Neural cell (in vitro differentiated cells): ENCODE measurements at regions not wholly inside any gene's neighbourhood (a gene's known extent, or its start where the extent isn't known, plus 50 kb on each side); places are given as distances from the start of the nearest gene placed in this dataset.

Experiments used
- H2AFZ ChIP-seq: fragments of 200-600, 300-800 bp; sonication (generic), shearing (Covaris generic); 2 replicates; pipeline ENCODE4 v1.6.0; 2014; ENCODE audit warnings: low read depth, mild to moderate bottlenecking, antibody characterized with exemption, low read length, moderate library complexity
- H3F3A ChIP-seq: fragments of 200-600 bp; shearing (Covaris generic); 2 replicates; pipeline ENCODE4 v1.6.1; 2016; ENCODE audit warnings: mild to moderate bottlenecking, moderate library complexity, mixed read lengths, antibody characterized with exemption, low read length; ENCODE audit not compliant: insufficient read depth, poor library complexity, severe bottlenecking
- H3K27ac ChIP-seq: fragments of 200-600, 300-800 bp; sonication (generic), shearing (Covaris generic); 2 replicates; pipeline ENCODE4 v1.5.1; 2014; ENCODE audit warnings: mild to moderate bottlenecking, low read length, moderate library complexity
- H3K27me3 ChIP-seq: fragments of 300-800, 200-600 bp; sonication (generic), shearing (Covaris generic); 2 replicates; pipeline ENCODE4 v1.6.0; 2014; ENCODE audit warnings: mild to moderate bottlenecking, low read depth, low read length, moderate library complexity; ENCODE audit not compliant: insufficient read depth
- H3K36me3 ChIP-seq: fragments of 300-800, 200-600 bp; sonication (generic), shearing (Covaris generic); 2 replicates; pipeline ENCODE4 v1.5.1; 2014; ENCODE audit warnings: mild to moderate bottlenecking, antibody characterized with exemption, low read length, moderate library complexity; ENCODE audit not compliant: insufficient read depth
- H3K4me2 ChIP-seq: fragments of 300-800, 200-600 bp; sonication (generic), shearing (Covaris generic); 2 replicates; pipeline ENCODE4 v1.6.0; 2014; ENCODE audit warnings: mild to moderate bottlenecking, low read length
- H3K4me3 ChIP-seq: fragments of 300-800, 200-600 bp; sonication (generic), shearing (Covaris generic); 2 replicates; pipeline ENCODE4 v1.5.1; 2014; ENCODE audit warnings: mild to moderate bottlenecking, low read length, moderate library complexity
- H3K79me2 ChIP-seq: fragments of 200-600 bp; shearing (Covaris generic); replicated peaks from 2 replicates; pipeline ENCODE4 v1.6.0; 2014; ENCODE audit warnings: mild to moderate bottlenecking, low read length, moderate library complexity; ENCODE audit not compliant: insufficient read depth
- H3K9ac ChIP-seq: fragments of 300-800, 200-600 bp; sonication (generic), shearing (Covaris generic); 2 replicates; pipeline ENCODE4 v1.6.1; 2016; ENCODE audit warnings: mild to moderate bottlenecking, low read length, mixed read lengths
- H3K9me2 ChIP-seq: fragments of 200-600 bp; shearing (Covaris generic); 2 replicates; pipeline ENCODE4 v1.6.1; 2016; ENCODE audit warnings: mild to moderate bottlenecking, low read length, mixed read lengths; ENCODE audit not compliant: insufficient read depth
- H3K9me3 ChIP-seq: fragments of 200-600, 300-800 bp; sonication (generic), shearing (Covaris generic); 2 replicates; pipeline ENCODE4 v1.6.1; 2016; ENCODE audit warnings: mild to moderate bottlenecking, mixed run types, low read length, moderate library complexity, mixed read lengths
- H4K20me1 ChIP-seq: fragments of 200-600 bp; shearing (Covaris generic); 2 replicates; pipeline ENCODE4 v1.6.1; 2016; ENCODE audit warnings: mild to moderate bottlenecking, mixed run types; ENCODE audit not compliant: insufficient read depth
- EP300 ChIP-seq: fragments of 450-650 bp; conservative IDR thresholded peaks from 2 replicates; pipeline ENCODE4 v1.6.1; 2014; ENCODE audit warnings: antibody characterized with exemption, mild to moderate bottlenecking, moderate library complexity; ENCODE audit not compliant: poor library complexity, severe bottlenecking
- EZH2 ChIP-seq: fragments of 200-600, 300-800 bp; shearing (Covaris generic), sonication (generic); IDR thresholded peaks from 2 replicates; pipeline ENCODE4 v1.6.1; 2014; ENCODE audit warnings: antibody characterized with exemption, low read length, borderline replicate concordance, mild to moderate bottlenecking; ENCODE audit not compliant: insufficient read depth, poor library complexity, severe bottlenecking
- MXI1 ChIP-seq: fragments of 450-650 bp; conservative IDR thresholded peaks from 2 replicates; pipeline ENCODE4 v1.6.1; 2014; ENCODE audit warnings: antibody characterized with exemption, mild to moderate bottlenecking; ENCODE audit not compliant: poor library complexity, severe bottlenecking
- POLR2AphosphoS5 ChIP-seq: IDR thresholded peaks from 2 replicates; pipeline ENCODE4 v1.6.1; 2012
- RAD21 ChIP-seq: fragments of 450-650 bp; conservative IDR thresholded peaks from 2 replicates; pipeline ENCODE4 v1.6.1; 2014; ENCODE audit warnings: antibody characterized with exemption, mild to moderate bottlenecking, moderate library complexity
- REST ChIP-seq: IDR thresholded peaks from 2 replicates; pipeline ENCODE4 v1.6.1; 2012; ENCODE audit warnings: borderline replicate concordance
- SMC3 ChIP-seq: fragments of 450-650 bp; conservative IDR thresholded peaks from 2 replicates; pipeline ENCODE4 v1.6.1; 2014; ENCODE audit warnings: antibody characterized with exemption, mild to moderate bottlenecking, moderate library complexity; ENCODE audit not compliant: poor library complexity
- TAF1 ChIP-seq: IDR thresholded peaks from 2 replicates; pipeline ENCODE4 v1.6.1; 2012; ENCODE audit warnings: low read depth
- TF ChIP-seq, protein P1 (sequence below): fragments of 450-650 bp; IDR thresholded peaks from 2 replicates; pipeline ENCODE4 v1.5.1; 2014; ENCODE audit warnings: antibody characterized with exemption, mild to moderate bottlenecking, moderate library complexity; ENCODE audit not compliant: poor library complexity, severe bottlenecking

GRCh38 chr13:90834700-90835099 is 512.8 kb upstream of the MIR17HG start:
- Histone ChIP-seq H3K9ac (no peak overlapping the region), H3K9me2 (no peaks in the 10 kb centered on the region), H2AFZ (no peak overlapping the region), H3K4me3 (no peak overlapping the region), H3K4me2 (no peak overlapping the region), H3K9me3 (no peaks in the 10 kb centered on the region), H4K20me1 (no peaks in the 10 kb centered on the region), H3K27me3 (no peaks in the 10 kb centered on the region), H3K79me2 (no peaks in the 10 kb centered on the region), H3K27ac (no peak overlapping the region), H3K36me3 (no peaks in the 10 kb centered on the region), H3F3A (no peaks in the 10 kb centered on the region)
- TF ChIP-seq EZH2 (no peak), REST (no peak), TAF1 (no peak), MXI1 (no peak), SMC3 (no peak), POLR2AphosphoS5 (no peak), EP300 (no peak)
- TF ChIP-seq, protein P1, sequence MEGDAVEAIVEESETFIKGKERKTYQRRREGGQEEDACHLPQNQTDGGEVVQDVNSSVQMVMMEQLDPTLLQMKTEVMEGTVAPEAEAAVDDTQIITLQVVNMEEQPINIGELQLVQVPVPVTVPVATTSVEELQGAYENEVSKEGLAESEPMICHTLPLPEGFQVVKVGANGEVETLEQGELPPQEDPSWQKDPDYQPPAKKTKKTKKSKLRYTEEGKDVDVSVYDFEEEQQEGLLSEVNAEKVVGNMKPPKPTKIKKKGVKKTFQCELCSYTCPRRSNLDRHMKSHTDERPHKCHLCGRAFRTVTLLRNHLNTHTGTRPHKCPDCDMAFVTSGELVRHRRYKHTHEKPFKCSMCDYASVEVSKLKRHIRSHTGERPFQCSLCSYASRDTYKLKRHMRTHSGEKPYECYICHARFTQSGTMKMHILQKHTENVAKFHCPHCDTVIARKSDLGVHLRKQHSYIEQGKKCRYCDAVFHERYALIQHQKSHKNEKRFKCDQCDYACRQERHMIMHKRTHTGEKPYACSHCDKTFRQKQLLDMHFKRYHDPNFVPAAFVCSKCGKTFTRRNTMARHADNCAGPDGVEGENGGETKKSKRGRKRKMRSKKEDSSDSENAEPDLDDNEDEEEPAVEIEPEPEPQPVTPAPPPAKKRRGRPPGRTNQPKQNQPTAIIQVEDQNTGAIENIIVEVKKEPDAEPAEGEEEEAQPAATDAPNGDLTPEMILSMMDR, result no peak

GRCh38 chr13:90835826-90836225 is 511.7 kb upstream of the MIR17HG start:
- TF ChIP-seq, protein P1, result no peak
- no peak for TF ChIP-seq MXI1
- no peak for TF ChIP-seq RAD21
- TF ChIP-seq EZH2, result no peak
- no peak for TF ChIP-seq POLR2AphosphoS5
- Histone ChIP-seq H3K27ac (no peak overlapping the region), H3K9me2 (no peaks in the 10 kb centered on the region), H3K9me3 (no peaks in the 10 kb centered on the region), H3K4me3 (no peak overlapping the region), H4K20me1 (no peaks in the 10 kb centered on the region), H2AFZ (no peak overlapping the region), H3K79me2 (no peaks in the 10 kb centered on the region), H3K27me3 (no peaks in the 10 kb centered on the region), H3K9ac (no peak overlapping the region), H3K4me2 (no peak overlapping the region), H3K36me3 (no peaks in the 10 kb centered on the region), H3F3A (no peaks in the 10 kb centered on the region)
